Fibroblast of upper back skin (primary cell): ENCODE measurements at regions not wholly inside any gene's neighbourhood (a gene's known extent, or its start where the extent isn't known, plus 50 kb on each side); places are given as distances from the start of the nearest gene placed in this dataset.

Experiments used
- DNase-seq: peaks from one replicate; pipeline ENCODE4 v3.0.0-alpha.2; 2013

DNA sequence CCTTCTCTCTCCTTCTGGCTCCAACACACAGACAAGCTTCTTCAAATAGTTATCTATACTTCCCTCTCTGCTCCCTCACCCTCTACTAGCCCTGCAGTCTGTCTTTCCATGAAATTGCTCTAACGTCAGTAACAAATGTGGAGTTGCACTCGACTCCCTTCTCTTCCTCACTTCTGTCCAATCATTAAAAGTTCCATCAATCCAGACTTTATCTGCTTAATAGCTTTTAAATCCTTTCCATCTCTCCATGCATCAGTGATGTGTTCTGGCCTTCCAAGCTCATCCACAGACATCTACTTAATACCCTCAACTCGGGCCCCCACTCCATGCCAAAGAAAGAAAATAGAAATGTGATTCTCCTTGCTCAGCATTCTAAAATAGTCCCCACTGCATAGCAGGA, 422.1 kb upstream of the CDH5 start:
- no peak for DNase-seq

DNA sequence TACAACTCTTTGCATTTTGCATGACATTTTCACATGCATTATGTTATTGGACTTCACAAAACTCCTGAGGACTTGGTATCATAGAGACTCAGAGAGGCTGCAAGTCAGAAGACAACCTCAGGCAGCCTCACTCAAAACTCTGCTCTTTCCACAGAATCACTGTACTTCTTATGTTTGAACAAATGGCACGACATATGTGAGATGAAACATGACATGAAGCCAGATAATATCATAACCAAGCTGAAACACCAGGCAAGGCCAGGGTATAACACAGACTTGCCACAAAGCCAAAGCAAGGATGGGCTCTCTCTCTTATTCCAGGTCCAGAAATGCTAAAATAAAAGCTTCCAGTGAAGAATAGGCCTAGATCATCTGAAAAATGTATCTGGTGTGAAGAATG, 425.8 kb upstream of the CDH5 start:
- DNase-seq: no peak

DNA sequence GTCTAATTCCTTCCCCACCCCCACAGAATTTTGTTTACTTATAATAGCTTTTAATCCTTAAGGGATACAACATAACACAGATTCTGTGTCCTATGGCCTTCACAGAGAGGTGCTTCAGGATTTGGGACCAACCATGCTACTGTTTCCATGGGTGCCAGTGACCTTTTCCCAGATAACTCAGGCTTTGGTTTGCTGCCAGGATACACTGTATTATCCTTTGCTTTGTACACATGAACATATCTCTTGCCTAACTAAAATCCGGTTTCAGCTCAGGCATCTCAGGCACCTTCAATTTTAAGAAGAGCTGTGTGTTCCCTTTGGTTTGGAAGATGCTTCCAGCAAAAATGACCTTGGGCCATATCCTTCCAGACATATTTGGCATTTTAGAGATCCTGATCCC, 428.4 kb upstream of the CDH5 start:
- DNase-seq: no peak

DNA sequence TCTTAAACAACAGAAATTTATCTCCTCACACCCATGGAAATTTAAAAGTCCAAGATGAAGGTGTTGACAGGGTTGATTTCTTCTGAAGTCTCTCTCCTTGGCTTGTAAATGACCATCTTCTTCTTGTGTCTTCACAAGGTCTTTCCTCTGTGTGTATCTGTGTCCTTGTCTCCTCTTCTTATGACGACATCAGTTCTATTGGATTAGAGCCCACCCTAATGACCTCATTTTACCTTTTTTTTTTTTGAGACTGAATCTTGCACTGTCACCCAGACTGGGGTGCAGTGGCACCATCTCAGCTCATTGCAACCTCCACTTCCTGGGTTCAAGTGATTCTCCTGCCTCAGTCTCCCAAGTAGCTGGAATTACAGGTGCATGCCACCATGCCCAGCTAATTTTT, 429.0 kb upstream of the CDH5 start:
- DNase-seq: no peak

DNA sequence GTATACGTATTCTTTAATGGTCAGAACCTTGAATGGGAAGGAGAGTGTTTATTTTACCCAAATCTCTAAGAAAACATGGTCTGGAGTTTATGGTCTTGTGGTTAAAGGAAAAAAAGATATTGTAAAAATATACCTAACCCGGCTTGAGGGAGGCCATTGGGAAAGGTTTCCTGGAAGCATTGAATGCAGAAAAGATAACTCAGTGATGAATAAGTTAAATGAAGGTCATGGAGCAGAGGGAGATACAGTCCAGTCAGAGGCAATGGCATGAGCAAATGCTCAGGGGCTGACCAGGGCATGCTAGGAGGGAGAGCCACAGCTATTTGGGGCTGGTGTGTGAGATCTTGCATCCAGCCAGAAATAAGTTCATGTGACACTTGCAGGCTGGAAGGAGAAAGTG, 430.4 kb upstream of the CDH5 start:
- no peak for DNase-seq

DNA sequence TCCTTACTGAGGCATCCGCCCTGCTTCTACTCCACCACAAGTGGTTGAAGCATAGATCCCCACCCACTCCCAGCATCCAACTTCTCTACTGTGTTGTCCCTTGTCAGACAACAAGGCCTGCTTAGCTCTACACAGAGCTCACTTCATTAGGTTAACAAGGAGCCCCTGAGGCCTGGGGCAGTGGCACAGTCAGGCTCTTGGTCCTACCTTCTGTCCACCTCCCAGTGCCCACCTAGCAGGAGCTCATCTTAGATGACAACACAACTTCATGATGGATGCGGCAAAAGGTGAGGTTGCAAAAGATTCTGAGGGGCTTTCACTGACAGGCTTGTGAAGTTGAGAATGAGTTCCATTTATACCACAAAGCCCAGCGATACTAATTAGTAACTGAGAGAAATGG, 432.0 kb upstream of the CDH5 start:
- no peak for DNase-seq

DNA sequence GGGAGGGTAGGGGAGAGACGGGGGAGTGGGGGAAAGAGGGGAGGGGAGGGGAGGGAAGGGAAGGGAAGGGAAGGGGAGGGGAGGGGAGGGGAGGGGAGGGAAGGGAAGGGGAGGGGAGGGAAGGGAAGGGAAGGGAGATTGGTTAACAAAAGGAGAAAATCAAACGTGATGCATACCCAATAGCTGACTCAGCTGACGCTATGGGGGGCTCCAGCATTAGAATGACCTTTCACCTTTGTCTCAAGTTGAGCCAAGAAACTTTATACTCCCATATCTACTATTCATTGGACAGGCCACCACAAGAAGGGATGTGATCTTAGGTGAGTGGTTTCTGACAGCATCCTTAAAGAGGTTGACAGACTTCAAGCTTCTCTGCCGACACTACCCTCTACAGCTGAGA, 432.8 kb upstream of the CDH5 start:
- DNase-seq: no peak

DNA sequence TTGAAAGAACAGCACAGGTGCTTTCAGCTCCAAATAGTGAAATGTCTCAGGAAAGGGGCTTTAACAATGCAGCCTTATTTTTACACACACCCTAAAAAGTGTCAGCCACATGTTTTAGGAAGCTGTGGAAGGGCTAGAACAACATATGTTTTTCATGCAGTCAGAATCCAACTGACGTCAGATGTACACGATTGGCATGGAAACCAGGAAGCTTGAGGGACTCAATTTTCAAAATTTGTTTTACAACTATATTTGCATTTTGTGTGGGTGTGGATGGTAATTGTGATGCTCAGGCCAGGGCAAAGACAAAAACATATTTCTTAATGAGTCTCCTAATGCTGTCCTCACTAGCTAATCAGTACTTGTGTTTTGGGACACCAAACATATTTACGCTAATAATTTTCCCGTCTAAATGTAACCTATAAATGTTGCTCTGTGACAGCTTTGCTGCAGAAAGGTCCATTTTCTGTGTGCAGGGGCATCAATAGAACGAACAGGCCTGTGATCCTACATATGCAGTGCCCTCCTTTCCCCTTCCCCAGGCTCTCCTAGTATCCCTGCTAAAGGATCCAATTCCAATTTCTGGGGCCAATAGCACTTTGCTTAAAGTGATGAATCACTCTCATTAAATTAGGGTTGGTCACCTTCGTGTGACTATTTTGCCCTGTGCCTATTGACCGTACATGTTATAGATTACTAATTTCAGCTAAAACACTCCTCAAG, 434.0 kb upstream of the CDH5 start:
- no peak for DNase-seq

DNA sequence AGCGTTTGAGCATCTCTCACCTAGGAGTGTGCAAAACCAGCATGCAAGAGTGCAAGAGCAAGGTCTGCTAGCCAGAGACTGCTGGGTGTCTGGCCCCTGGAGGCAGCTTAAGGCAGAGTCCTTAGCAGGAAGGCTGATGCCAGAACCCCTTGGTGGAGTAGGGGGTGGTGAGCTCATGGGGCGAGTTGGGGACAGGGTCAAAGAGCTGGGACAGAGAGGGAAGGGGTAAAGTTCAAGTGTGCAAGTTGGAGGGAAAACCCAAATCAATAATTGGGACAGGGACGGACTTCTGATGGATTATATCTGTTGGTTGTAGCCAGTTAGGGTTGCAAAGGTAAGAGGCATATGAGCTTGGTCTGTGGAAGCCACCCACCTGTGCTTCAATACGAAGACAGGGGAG, 443.6 kb upstream of the CDH5 start:
- no peak for DNase-seq

DNA sequence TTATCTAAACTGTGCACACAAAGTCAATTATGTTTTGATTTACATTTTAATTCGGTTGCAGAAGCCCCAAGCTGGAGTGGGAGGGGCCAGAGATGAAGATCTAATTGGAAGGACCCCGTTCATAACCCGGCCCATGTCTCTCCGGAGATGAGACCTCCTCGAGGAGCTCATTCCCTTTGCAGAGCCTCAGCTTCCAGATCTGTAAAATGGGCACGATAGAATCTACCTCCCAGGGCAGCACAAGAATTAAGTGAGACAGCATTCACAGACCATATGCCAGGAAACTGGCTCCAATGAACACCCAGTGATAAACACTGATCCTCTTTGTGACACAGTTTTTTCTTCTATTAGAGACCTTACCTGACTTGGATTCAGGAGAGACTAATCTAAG, 446.5 kb upstream of the CDH5 start:
- no peak for DNase-seq

DNA sequence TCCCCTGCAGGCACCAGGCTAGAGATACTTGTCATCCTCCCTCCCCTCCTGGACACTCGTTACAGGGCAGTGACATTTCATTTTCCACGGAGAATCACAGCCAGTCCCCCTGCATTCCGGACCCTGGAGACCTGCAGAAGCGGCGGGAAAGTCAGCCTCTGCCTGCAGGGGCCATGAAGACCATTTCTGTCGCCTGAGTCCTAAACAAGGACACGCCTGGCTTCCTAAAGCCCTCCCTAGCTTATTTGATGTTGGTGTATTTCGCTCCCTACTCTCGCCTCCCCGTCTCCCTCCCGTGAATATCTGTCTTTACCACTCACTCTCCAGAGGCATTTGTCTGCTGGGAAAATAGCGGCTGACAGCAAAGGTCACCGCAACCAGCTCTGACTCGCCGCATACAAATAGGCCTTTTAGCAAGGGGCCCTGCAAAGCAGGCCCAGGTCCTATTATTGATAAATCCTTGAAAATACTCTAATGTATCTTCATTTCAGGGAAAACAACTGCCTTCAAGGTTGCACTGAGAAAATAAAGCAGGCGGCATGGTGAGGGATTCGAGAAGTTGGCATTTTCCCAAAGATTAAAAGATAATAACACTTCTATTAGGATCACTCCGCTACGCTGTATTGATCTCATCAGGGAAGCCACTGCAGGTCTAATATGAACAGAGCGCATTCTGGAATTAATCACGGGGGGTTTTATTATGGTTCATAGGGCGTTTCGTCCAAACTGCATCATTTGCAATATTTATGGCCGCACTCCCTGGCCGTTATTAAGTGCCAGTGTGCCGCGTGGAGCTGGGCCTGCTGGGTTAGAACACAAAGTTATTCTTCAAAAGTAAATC, 447.1 kb upstream of the CDH5 start:
- no peak for DNase-seq

DNA sequence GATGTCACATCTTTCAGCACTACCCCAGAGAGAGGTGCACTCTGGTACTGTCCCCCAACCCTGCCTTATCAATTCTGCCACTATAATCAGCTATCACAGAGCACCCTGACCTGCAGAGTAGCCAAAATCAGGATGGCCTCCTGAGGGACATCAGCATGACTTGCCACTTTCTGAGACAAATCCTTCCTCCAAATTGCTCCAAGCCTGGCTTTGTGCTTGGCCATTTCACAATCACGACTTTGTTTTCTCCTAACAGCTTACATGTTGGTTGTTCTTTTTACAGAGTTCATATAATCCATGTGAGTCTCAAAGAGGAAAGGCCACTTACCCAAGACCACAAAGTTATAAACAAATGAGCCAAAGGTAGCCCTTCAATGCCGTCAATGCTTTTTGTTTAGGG, 449.0 kb upstream of the CDH5 start:
- no peak for DNase-seq

DNA sequence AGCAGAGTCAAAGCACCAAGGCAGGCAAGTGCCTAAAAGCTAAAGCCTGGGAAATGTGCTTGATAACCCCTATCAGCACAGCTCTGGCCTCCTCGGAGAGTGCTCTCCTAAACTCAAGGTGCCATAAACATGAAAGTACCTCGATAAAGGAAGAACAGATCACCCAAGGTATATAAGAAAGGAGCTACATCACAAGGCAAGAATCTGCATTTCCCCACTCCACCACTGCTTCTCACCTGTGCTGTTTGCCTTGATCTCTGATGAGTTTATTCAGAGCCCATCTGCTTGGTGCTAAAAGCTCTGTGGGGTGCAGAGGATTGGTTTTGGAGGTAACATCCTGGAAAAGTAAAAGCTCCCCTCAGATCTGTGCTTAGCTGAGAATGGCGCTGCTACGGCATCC, 449.5 kb upstream of the CDH5 start:
- no peak for DNase-seq

DNA sequence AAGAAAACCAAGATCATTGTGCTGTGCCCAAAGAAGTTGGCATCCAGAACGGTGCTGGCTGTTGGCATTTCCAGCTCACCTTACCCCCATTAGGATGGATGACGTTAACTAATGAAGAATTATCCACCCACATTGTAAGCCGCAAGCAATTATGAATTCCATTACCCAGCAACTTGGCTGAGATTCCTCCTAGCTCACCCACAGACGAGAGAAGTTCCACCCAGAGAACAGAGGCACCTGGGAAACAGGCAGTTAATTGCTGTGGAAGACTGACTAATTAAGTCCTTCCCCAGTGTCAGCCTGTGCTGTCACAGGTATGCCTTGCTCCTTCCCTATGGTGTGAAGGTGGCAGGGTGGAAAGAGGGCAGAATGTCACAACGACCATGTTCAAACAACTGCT, 456.2 kb upstream of the CDH5 start:
- no peak for DNase-seq

DNA sequence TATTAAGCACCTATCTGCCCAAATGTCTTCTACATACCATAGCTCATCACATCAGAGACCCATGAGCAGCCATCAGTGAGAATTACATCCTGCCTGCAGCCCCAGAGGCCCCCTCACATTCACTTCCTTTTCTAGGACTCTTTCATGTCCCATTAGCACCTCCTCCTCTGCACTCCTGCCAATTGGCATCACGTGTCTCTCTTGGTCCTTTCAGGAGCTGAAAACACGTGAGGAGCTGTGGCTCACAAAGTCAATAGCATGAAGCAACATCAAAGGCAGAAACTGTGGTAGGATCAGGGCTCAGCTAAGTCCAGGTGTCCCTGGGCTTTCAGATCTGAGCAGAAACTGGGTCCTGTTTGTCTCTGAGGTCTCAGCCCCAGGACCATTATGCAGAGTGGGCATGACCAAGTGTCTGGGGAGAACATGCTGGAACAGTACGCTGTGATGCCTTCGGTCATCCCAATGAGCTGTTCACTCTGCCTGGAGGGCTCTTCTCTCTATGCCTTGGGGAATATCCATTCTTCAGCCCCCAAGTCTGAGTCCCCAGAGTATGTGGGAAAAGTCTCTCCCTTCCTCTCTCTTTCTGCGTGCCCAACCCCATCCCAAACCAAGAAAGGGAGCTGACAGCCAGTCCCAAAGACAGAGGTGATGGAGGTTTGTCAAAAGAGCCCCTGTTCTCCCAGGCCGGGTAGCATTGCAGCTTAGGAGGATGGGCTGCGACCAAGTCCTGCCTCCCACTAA, 457.0 kb upstream of the CDH5 start:
- peak; percentile 13 for DNase-seq

DNA sequence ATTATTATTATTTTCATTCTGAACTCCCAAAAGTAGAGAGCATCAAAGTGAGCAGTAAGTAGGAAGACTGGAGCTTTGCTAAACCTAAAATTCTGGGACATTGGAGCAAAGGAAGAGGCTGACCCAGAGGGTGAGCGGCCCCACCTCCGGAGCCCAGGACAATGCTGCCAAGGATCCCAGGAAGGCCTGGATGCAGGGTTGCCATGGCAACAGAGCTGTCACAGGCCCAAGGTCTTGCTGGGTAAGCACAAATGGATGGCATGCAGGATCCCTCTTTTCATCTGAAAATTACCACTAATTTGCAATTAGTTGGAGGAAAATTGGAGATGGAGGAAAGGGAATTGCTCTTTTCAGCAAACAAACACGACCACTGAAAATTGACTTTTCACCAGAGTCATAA, 457.9 kb upstream of the CDH5 start:
- DNase-seq: no peak

DNA sequence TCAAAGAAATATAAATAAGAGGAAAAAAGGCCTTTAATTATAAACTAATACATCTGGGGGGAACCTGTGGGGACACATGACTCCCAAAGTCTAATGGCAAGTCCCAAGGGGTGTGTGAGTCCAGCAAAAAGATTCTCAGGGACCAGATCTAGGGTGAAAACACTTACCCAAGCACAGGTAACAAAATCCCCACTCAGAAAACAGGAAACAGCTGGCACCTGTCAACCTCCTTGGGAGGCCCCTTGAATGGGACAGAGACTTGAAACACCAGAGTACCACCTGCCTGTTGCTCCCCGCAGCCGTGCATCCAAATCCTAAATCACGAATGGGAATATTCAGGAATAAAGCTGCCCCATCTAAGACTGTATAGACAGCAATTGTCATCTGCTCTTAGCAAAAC, 461.2 kb upstream of the CDH5 start:
- DNase-seq: no peak

DNA sequence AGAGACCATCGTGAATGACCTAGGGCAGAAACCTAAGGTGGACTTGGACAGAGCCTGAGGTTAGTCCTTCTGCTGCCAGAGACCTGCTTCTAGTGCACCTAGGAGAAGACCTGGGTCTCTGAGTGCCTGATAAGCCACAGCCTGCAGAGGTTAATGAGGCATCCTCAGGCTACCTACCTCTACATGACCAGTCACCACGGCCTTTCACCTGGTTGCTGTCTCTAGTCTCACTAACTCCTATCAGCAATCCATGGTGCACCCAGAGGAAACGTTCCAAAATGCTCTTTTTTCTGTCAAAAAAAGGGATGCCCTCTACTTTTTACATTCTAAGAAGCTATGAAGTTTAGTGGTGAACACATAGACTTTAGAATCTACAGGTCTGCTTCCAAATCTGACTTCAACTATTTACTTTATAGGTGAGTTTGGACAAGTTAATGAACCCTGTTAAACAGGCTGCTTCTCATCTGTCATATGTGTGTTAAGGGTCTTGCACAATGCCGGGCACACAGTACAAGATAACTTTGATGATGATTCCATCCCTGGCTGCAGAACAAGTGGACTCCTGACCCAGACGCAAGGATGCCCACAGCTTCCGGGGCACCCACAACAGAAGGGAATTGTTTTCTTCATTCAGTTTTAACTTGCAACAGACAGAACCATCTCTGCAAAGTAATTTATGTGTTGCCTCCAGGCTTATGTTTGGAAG, 469.9 kb upstream of the CDH5 start:
- no peak for DNase-seq

DNA sequence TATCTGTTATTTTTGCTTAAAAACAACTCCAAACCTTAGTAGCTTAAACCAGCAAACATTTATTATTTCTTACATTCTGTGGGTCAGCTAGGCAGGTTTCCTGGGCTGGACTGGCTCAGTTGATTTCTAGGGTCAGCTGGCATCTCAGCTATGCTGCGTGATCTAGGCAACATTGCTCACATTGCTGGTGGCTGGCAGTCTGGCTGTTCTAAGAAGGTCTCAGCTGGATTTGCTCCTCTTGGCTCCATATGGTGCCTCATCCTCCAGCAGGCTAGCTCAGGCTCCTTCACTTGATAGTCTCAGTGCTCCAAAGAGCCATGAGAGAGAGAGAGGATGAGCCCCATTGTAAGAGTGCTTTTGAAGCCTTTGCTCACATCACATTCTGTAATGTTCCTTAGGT, 470.6 kb upstream of the CDH5 start:
- no peak for DNase-seq

DNA sequence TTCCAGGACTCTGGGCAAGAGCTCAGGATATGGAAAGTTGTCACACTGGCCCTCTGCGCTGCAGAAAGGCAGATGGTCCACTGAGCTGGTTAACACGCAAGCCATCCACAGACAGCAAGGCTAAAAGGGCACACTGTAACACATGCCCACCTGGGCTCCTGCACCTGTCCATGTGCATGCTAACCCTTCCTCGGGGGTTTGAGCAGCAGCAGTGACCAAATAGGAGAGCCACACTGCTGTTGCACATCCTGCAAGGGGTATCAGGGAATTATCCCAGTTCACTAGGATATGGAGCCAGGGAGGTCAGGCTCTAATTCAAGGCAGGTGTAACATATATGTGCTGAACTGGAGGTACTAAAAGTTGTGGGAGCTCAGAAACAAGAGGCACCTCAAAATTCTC, 471.0 kb upstream of the CDH5 start:
- DNase-seq: no peak

DNA sequence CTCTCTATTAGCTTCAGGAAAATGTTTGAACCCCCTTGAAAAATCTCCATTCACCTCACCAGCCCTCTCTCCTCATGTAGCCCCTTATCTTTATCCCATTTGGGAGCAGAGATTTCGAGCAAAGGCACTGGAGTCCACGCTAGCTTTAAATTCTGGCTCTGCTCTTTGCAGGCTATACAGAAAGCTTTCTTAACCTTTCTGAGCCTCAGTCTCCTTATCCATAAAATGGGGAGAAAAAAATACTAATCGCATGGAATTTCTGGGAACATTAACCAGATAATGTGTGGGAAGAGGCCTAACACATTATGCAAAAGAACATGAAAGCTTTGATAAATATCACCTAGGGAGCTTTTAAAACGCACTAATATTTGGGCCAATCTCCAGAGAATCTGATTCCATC, 476.3 kb upstream of the CDH5 start:
- no peak for DNase-seq

DNA sequence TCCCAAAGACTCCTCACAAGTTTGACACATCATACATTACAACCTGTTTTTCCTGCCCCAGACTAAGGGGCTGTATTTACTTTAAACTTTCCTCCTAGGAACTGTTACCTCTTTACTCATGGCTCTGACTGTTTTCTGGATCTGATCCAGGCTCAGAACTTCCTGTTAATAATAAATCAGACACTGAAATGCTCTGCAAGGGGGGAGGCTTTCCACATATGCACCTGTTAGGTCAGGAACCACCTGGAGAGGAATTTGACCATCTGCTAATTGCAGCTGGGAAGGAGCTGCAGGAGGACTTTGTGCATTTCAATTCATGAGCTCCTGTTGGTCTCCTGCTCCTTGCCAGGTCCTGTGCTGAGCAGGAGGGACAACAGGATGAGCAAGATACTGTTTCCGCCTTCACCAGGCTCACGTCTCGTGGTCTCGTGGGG, 476.9 kb upstream of the CDH5 start:
- peak; percentile 38 for DNase-seq

DNA sequence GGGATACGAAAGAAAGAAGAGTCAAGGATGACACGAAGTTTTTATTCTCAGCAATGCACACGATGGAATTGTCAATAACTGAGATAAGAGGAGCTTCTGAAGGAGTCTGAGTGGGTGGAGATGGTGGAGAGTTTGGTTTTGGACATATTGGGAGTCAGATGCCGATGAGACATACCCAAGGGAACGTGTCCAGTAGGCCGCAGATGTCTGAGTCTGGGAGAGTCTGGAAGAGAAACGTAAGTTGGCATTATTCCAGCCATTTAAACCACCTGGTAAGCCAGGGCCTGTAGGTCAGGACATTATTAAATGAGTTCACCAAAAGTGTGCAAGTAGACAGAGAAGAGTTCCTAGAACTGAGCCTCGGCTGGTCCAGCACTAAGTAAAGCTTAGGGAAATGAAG, 478.3 kb upstream of the CDH5 start:
- DNase-seq: no peak
